ENCODE measurements at regions not wholly inside any gene's neighbourhood (a gene's known extent, or its start where the extent isn't known, plus 50 kb on each side); places are given as distances from the start of the nearest gene placed in this dataset.
"Not testable (repeated sequence)": the region's sequence is repeated elsewhere in the genome, so short reads cannot be mapped to it uniquely, and the experiment has no call there.

GRCh38 chr12:58759745-58760144 lies 160.6 kb downstream of the LRIG3 start:
- H3K9me3 ChIP-seq (ENCODE audit: low read length); H3K4me3 ChIP-seq (ENCODE audit: low read length); H3K27me3 ChIP-seq (ENCODE audit: insufficient read depth, low read length); H2AFZ ChIP-seq (ENCODE audit: low read depth, low read length); H3K36me3 ChIP-seq (ENCODE audit: insufficient read depth, low read length): not testable (repeated sequence)
- H3K4me1 ChIP-seq (ENCODE audit: insufficient read depth, low read length) = peaks cover 29% of the 10 kb centered on the region

GRCh38 chr12:58761308-58761707 lies 159.0 kb downstream of the LRIG3 start:
- Histone ChIP-seq H3K9me3 (ENCODE audit: low read length) (no peaks in the 10 kb centered on the region), H3K36me3 (ENCODE audit: insufficient read depth, low read length) (no peaks in the 10 kb centered on the region), H2AFZ (ENCODE audit: low read depth, low read length) (no peak overlapping the region), H3K27me3 (ENCODE audit: insufficient read depth, low read length) (no peaks in the 10 kb centered on the region), H3K4me3 (ENCODE audit: low read length) (no peak overlapping the region), H3K4me1 (ENCODE audit: insufficient read depth, low read length) (peaks cover 37% of the 10 kb centered on the region)

- Histone ChIP-seq H3K36me3 (ENCODE audit: insufficient read depth, low read length) (no peaks in the 10 kb centered on the region), H3K4me1 (ENCODE audit: insufficient read depth, low read length) (peaks cover 37% of the 10 kb centered on the region), H3K4me3 (ENCODE audit: low read length) (no peak overlapping the region), H3K9me3 (ENCODE audit: low read length) (no peaks in the 10 kb centered on the region), H3K27me3 (ENCODE audit: insufficient read depth, low read length) (no peaks in the 10 kb centered on the region), H2AFZ (ENCODE audit: low read depth, low read length) (no peak overlapping the region)
These were observed 156.0 kb downstream of the LRIG3 start for GRCh38 chr12:58764100-58764953.

GRCh38 chr12:58765076-58765475 lies 155.2 kb downstream of the LRIG3 start:
- peaks cover 37% of the 10 kb centered on the region for H3K4me1 ChIP-seq (ENCODE audit: insufficient read depth, low read length)
- no peaks in the 10 kb centered on the region for H3K9me3 ChIP-seq (ENCODE audit: low read length)
- no peaks in the 10 kb centered on the region for H3K36me3 ChIP-seq (ENCODE audit: insufficient read depth, low read length)
- no peak overlapping the region for H3K4me3 ChIP-seq (ENCODE audit: low read length)
- H3K27me3 ChIP-seq (ENCODE audit: insufficient read depth, low read length) = no peaks in the 10 kb centered on the region
- no peak overlapping the region for H2AFZ ChIP-seq (ENCODE audit: low read depth, low read length)

- H3K4me1 ChIP-seq (ENCODE audit: insufficient read depth, low read length) = peaks cover 35% of the 10 kb centered on the region
- no peaks in the 10 kb centered on the region for H3K9me3 ChIP-seq (ENCODE audit: low read length)
- no peaks in the 10 kb centered on the region for H3K36me3 ChIP-seq (ENCODE audit: insufficient read depth, low read length)
- no peaks in the 10 kb centered on the region for H3K27me3 ChIP-seq (ENCODE audit: insufficient read depth, low read length)
- H3K4me3 ChIP-seq (ENCODE audit: low read length) = no peak overlapping the region
- no peak overlapping the region for H2AFZ ChIP-seq (ENCODE audit: low read depth, low read length)
These were observed 154.4 kb downstream of the LRIG3 start for GRCh38 chr12:58765653-58766512.

GRCh38 chr12:58766513-58766870 lies 153.8 kb downstream of the LRIG3 start:
- H3K36me3 ChIP-seq (ENCODE audit: insufficient read depth, low read length) = no peaks in the 10 kb centered on the region
- H2AFZ ChIP-seq (ENCODE audit: low read depth, low read length) = no peak overlapping the region

GRCh38 chr12:58767496-58767895 lies 152.8 kb downstream of the LRIG3 start:
- no peak overlapping the region for H2AFZ ChIP-seq (ENCODE audit: low read depth, low read length)
- H3K27me3 ChIP-seq (ENCODE audit: insufficient read depth, low read length) = no peaks in the 10 kb centered on the region
- H3K36me3 ChIP-seq (ENCODE audit: insufficient read depth, low read length) = no peaks in the 10 kb centered on the region
- peaks cover 19% of the 10 kb centered on the region for H3K4me1 ChIP-seq (ENCODE audit: insufficient read depth, low read length)
- H3K9me3 ChIP-seq (ENCODE audit: low read length) = no peaks in the 10 kb centered on the region
- H3K4me3 ChIP-seq (ENCODE audit: low read length) = no peak overlapping the region

More at GRCh38 chr12:58766513-58766870, 153.8 kb downstream of the LRIG3 start:
- H3K4me1 ChIP-seq (ENCODE audit: insufficient read depth, low read length) = peaks cover 29% of the 10 kb centered on the region
- no peaks in the 10 kb centered on the region for H3K9me3 ChIP-seq (ENCODE audit: low read length)
- no peaks in the 10 kb centered on the region for H3K27me3 ChIP-seq (ENCODE audit: insufficient read depth, low read length)
- H3K4me3 ChIP-seq (ENCODE audit: low read length) = no peak overlapping the region

GRCh38 chr12:58773986-58774385 lies 146.3 kb downstream of the LRIG3 start:
- no peaks in the 10 kb centered on the region for H3K9me3 ChIP-seq (ENCODE audit: low read length)
- no peak overlapping the region for H3K4me3 ChIP-seq (ENCODE audit: low read length)
- no peaks in the 10 kb centered on the region for H3K27me3 ChIP-seq (ENCODE audit: insufficient read depth, low read length)
- H3K4me1 ChIP-seq (ENCODE audit: insufficient read depth, low read length) = no peaks in the 10 kb centered on the region
- H2AFZ ChIP-seq (ENCODE audit: low read depth, low read length) = no peak overlapping the region
- H3K36me3 ChIP-seq (ENCODE audit: insufficient read depth, low read length) = no peaks in the 10 kb centered on the region

- H2AFZ ChIP-seq (ENCODE audit: low read depth, low read length) = no peak overlapping the region
These were observed 145.6 kb downstream of the LRIG3 start for GRCh38 chr12:58774731-58775130.

GRCh38 chr12:58775396-58775795 lies 144.9 kb downstream of the LRIG3 start:
- Histone ChIP-seq H3K27me3 (ENCODE audit: insufficient read depth, low read length) (no peaks in the 10 kb centered on the region), H3K4me1 (ENCODE audit: insufficient read depth, low read length) (no peaks in the 10 kb centered on the region), H2AFZ (ENCODE audit: low read depth, low read length) (no peak overlapping the region), H3K9me3 (ENCODE audit: low read length) (no peaks in the 10 kb centered on the region), H3K36me3 (ENCODE audit: insufficient read depth, low read length) (no peaks in the 10 kb centered on the region), H3K4me3 (ENCODE audit: low read length) (no peak overlapping the region)

More at GRCh38 chr12:58774731-58775130, 145.6 kb downstream of the LRIG3 start:
- no peaks in the 10 kb centered on the region for H3K27me3 ChIP-seq (ENCODE audit: insufficient read depth, low read length)
- no peaks in the 10 kb centered on the region for H3K36me3 ChIP-seq (ENCODE audit: insufficient read depth, low read length)
- H3K4me1 ChIP-seq (ENCODE audit: insufficient read depth, low read length) = no peaks in the 10 kb centered on the region
- no peaks in the 10 kb centered on the region for H3K9me3 ChIP-seq (ENCODE audit: low read length)
- no peak overlapping the region for H3K4me3 ChIP-seq (ENCODE audit: low read length)

- Histone ChIP-seq H3K4me1 (ENCODE audit: insufficient read depth, low read length) (no peaks in the 10 kb centered on the region), H3K36me3 (ENCODE audit: insufficient read depth, low read length) (no peaks in the 10 kb centered on the region), H3K9me3 (ENCODE audit: low read length) (no peaks in the 10 kb centered on the region), H3K27me3 (ENCODE audit: insufficient read depth, low read length) (no peaks in the 10 kb centered on the region), H3K4me3 (ENCODE audit: low read length) (no peak overlapping the region), H2AFZ (ENCODE audit: low read depth, low read length) (no peak overlapping the region)
These were observed 144.2 kb downstream of the LRIG3 start for GRCh38 chr12:58776144-58776543.

GRCh38 chr12:58777815-58778214 lies 142.5 kb downstream of the LRIG3 start:
- Histone ChIP-seq H2AFZ (ENCODE audit: low read depth, low read length) (no peak overlapping the region), H3K4me3 (ENCODE audit: low read length) (no peak overlapping the region), H3K4me1 (ENCODE audit: insufficient read depth, low read length) (no peaks in the 10 kb centered on the region), H3K27me3 (ENCODE audit: insufficient read depth, low read length) (no peaks in the 10 kb centered on the region), H3K9me3 (ENCODE audit: low read length) (no peaks in the 10 kb centered on the region), H3K36me3 (ENCODE audit: insufficient read depth, low read length) (no peaks in the 10 kb centered on the region)

- no peaks in the 10 kb centered on the region for H3K36me3 ChIP-seq (ENCODE audit: insufficient read depth, low read length)
- no peaks in the 10 kb centered on the region for H3K27me3 ChIP-seq (ENCODE audit: insufficient read depth, low read length)
- no peaks in the 10 kb centered on the region for H3K4me1 ChIP-seq (ENCODE audit: insufficient read depth, low read length)
- no peak overlapping the region for H2AFZ ChIP-seq (ENCODE audit: low read depth, low read length)
- H3K9me3 ChIP-seq (ENCODE audit: low read length) = no peaks in the 10 kb centered on the region
- H3K4me3 ChIP-seq (ENCODE audit: low read length) = no peak overlapping the region
These were observed 138.7 kb downstream of the LRIG3 start for GRCh38 chr12:58781609-58782008.

Data from neuron (in vitro differentiated cells).